B cell (primary cell): ENCODE measurements at regions not wholly inside any gene's neighbourhood (a gene's known extent, or its start where the extent isn't known, plus 50 kb on each side); places are given as distances from the start of the nearest gene placed in this dataset.

Experiments
- EZH2 ChIP-seq: IDR thresholded peaks from 2 replicates; pipeline ENCODE4 v1.6.1; 2012; ENCODE audit warnings: borderline replicate concordance, low read depth, mild to moderate bottlenecking, moderate library complexity, low read length; ENCODE audit not compliant: insufficient read depth, poor library complexity, severe bottlenecking
- TF ChIP-seq, protein P1 (sequence below): fragments of 200-600 bp; IDR thresholded peaks from one replicate; pipeline ENCODE4 v1.8.0; 2022; ENCODE audit warnings: antibody characterized with exemption, mild to moderate bottlenecking

- TF ChIP-seq, protein P1, sequence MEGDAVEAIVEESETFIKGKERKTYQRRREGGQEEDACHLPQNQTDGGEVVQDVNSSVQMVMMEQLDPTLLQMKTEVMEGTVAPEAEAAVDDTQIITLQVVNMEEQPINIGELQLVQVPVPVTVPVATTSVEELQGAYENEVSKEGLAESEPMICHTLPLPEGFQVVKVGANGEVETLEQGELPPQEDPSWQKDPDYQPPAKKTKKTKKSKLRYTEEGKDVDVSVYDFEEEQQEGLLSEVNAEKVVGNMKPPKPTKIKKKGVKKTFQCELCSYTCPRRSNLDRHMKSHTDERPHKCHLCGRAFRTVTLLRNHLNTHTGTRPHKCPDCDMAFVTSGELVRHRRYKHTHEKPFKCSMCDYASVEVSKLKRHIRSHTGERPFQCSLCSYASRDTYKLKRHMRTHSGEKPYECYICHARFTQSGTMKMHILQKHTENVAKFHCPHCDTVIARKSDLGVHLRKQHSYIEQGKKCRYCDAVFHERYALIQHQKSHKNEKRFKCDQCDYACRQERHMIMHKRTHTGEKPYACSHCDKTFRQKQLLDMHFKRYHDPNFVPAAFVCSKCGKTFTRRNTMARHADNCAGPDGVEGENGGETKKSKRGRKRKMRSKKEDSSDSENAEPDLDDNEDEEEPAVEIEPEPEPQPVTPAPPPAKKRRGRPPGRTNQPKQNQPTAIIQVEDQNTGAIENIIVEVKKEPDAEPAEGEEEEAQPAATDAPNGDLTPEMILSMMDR, result no peak
- TF ChIP-seq EZH2, result no peak
These were observed 97.8 kb downstream of the GATA6 start for GRCh38 chr18:22267225-22267624.
